ENCODE measurements at regions not wholly inside any gene's neighbourhood (a gene's known extent, or its start where the extent isn't known, plus 50 kb on each side); places are given as distances from the start of the nearest gene placed in this dataset.

- H4K5ac ChIP-seq (ENCODE audit: insufficient read length, low read depth, low read length), result no peak overlapping the region
- H3K4me1 ChIP-seq (replicated peaks in 1 of 4; ENCODE audit: control insufficient read depth in 3 of 4, insufficient read depth in 4 of 4, low read length in 3 of 4), result no peaks in the 10 kb centered on the region
- ChIA-PET CTCF (ENCODE audit: partially characterized antibody) (no interaction called here), POLR2A (ENCODE audit: partially characterized antibody) (no interaction called here)
- no peak overlapping the region for H2BK5ac ChIP-seq (ENCODE audit: low read depth, low read length)
- no peak overlapping the region for H2BK15ac ChIP-seq (ENCODE audit: low read length)
- no peaks in the 10 kb centered on the region for H3K79me2 ChIP-seq (ENCODE audit: control insufficient read depth in 1 of 2, insufficient read depth in 2 of 2, low read length in 2 of 2)
- no peak overlapping the region for H3K56ac ChIP-seq (replicated peaks; ENCODE audit: insufficient read length, low read depth, low read length)
- no peaks in the 10 kb centered on the region for H3K79me1 ChIP-seq (ENCODE audit: low read depth, low read length)
- no peak overlapping the region for H4K8ac ChIP-seq (ENCODE audit: extremely low read depth, insufficient read depth, low read length)
- H2AFZ ChIP-seq (ENCODE audit: low read length), result no peak overlapping the region
- no peak overlapping the region for H3K23ac ChIP-seq (ENCODE audit: insufficient read length)
- 87% methylated on average over 3 of the region's 3 CpGs; no CpG with 5 or more reads in 1 of the 2 experiments for WGBS, 2 experiments (ENCODE audit: extremely low coverage in 1 of 2, insufficient coverage in 1 of 2, insufficient read length in 1 of 2, insufficient replicate concordance in 2 of 2, low coverage in 1 of 2, low lambda C conversion rate in 2 of 2, missing lambda C conversion rate in 1 of 2)
- H2BK20ac ChIP-seq (ENCODE audit: low read length), result no peak overlapping the region
- FAIRE-seq (no peak), DNase-seq (ENCODE audit: low read depth in 1 of 2, low spot score in 2 of 2) (no peak)
- H3K23me2 ChIP-seq (ENCODE audit: low read depth, low read length), result no peaks in the 10 kb centered on the region
- H3K36me3 ChIP-seq (ENCODE audit: control insufficient read depth in 2 of 4, insufficient read depth in 4 of 4, low read length in 3 of 4), result no peaks in the 10 kb centered on the region
- H3K4ac ChIP-seq (replicated peaks; ENCODE audit: insufficient read length, low read depth, low read length), result no peak overlapping the region
- H3K27me3 ChIP-seq (replicated peaks in 1 of 4; ENCODE audit: control insufficient read depth in 3 of 4, extremely low read depth in 1 of 4, insufficient read depth in 3 of 4, low read length in 3 of 4), result no peaks in the 10 kb centered on the region
- H2BK120ac ChIP-seq (replicated peaks; ENCODE audit: low read depth, low read length), result no peak overlapping the region
- no peak overlapping the region for H2AK5ac ChIP-seq (ENCODE audit: low read depth, low read length)
- no peak overlapping the region for H3K9ac ChIP-seq (replicated peaks in 1 of 4; ENCODE audit: extremely low read depth in 1 of 4, low read depth in 3 of 4, low read length in 3 of 4)
- no peak overlapping the region for H3K27ac ChIP-seq (ENCODE audit: low read depth, low read length)
- no peak overlapping the region for H2BK12ac ChIP-seq (ENCODE audit: low read depth, low read length)
- no peak overlapping the region for H3K4me2 ChIP-seq (ENCODE audit: insufficient read depth in 1 of 2, low read depth in 2 of 2, low read length in 2 of 2)
- H4K20me1 ChIP-seq (replicated peaks in 1 of 2; ENCODE audit: control insufficient read depth in 1 of 2, insufficient read depth in 2 of 2, low read length in 2 of 2), result no peaks in the 10 kb centered on the region
- H3K14ac ChIP-seq (ENCODE audit: insufficient read length), result no peak overlapping the region
- TF ChIP-seq GABPA (IDR thresholded peaks at IDR 0.05; ENCODE audit: borderline replicate concordance, insufficient read depth, low read length) (no peak), MAX (IDR thresholded peaks at IDR 0.05) (no peak), HDAC2 (IDR thresholded peaks at IDR 0.05; ENCODE audit: borderline replicate concordance in 1 of 2, low read depth in 2 of 2, low read length in 2 of 2) (no peak), ATF2 (IDR thresholded peaks at IDR 0.05; ENCODE audit: low read length) (no peak), CREB1 (IDR thresholded peaks at IDR 0.05) (no peak), HDAC6 (IDR thresholded peaks at IDR 0.05; ENCODE audit: low read depth, low read length) (no peak), CTCF (IDR thresholded peaks at IDR 0.05; ENCODE audit: control extremely low read depth in 1 of 3, insufficient read depth in 1 of 3, low read depth in 1 of 3, low read length in 3 of 3) (no peak), SRF (IDR thresholded peaks at IDR 0.05; ENCODE audit: low read depth, low read length) (no peak), EGR1 (IDR thresholded peaks at IDR 0.05; ENCODE audit: borderline replicate concordance, low read depth, low read length) (no peak), POU5F1 (IDR thresholded peaks at IDR 0.05; ENCODE audit: low read depth, low read length) (no peak)
- no peak overlapping the region for H3K4me3 ChIP-seq (ENCODE audit: extremely low read depth in 1 of 4, insufficient read depth in 2 of 4, low read depth in 3 of 4, low read length in 4 of 4)
- H4K91ac ChIP-seq (replicated peaks; ENCODE audit: insufficient read length, low read length), result no peak overlapping the region
- no peaks in the 10 kb centered on the region for H3K9me3 ChIP-seq (ENCODE audit: insufficient read depth in 2 of 2, low read depth in 1 of 2, low read length in 1 of 2)
- no peak overlapping the region for H3K18ac ChIP-seq (ENCODE audit: extremely low read depth, low read length)
Observed at GRCh38 chr6:12401200-12401599, 111.0 kb downstream of the EDN1 start.

Measured in H1 (cell line).